GM19193 (cell line): ENCODE measurements at regions not wholly inside any gene's neighbourhood (a gene's known extent, or its start where the extent isn't known, plus 50 kb on each side); places are given as distances from the start of the nearest gene placed in this dataset.

Source experiments
- POLR2A ChIP-seq: IDR thresholded peaks from 4 replicates; pipeline ENCODE4 v1.6.1; 2011; ENCODE audit not compliant: insufficient read depth, insufficient read length; ENCODE audit errors: extremely low read depth

DNA sequence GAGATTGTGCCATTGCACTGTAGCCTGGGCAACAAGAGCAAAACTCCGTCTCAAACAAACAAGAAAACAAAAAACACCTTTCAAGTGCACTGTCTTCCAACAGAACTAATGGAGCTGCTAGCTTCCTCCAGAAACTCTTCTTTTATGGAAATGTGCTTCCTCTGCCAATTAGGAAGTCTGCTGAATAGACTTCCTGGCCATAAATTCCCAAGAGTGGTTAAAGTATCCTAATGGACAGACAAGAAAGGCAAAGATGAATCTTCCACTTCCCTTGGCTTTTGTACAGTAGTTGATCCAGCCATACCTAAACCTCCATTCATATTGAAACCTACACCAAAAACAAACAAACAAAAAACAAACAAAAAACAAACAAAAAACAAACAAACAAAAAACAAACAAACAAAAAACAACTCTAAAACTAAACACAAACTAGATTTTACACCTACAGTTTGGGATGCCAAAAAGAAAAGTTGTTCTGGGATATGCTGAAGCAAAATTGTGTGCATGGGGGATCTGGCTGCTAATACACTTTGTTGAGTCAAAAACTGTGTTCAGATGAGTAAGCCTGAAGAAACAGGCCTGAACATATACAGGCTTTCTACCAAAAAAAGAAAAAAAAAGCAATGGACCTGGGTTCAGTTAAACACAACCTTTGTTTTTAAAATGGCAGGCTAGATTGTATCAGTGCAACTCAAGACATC lies 59.8 kb upstream of the CARMIL1 start:
- no peak for TF ChIP-seq POLR2A

GRCh38 chr6:25219917-25220278 lies 59.3 kb upstream of the CARMIL1 start:
- TF ChIP-seq POLR2A, result no peak

DNA sequence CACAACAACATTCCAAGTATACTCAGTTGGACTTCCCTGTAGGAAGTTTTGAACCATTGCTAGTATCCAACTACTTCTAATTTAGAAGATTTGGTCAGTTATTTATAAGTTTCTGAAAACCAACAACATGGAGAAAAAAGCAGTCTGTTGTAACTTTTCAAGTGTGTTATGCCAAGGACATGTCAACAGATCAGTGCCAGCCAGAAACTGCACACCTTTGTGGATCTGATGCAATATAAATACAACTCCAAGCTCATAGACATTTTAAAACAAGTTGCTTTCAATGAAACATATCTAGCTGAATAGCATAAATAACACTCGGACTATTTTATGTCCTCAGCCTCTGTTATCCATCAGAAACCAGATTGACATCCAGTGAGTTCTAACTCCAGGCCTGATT lies 58.3 kb upstream of the CARMIL1 start:
- TF ChIP-seq POLR2A, result no peak

DNA sequence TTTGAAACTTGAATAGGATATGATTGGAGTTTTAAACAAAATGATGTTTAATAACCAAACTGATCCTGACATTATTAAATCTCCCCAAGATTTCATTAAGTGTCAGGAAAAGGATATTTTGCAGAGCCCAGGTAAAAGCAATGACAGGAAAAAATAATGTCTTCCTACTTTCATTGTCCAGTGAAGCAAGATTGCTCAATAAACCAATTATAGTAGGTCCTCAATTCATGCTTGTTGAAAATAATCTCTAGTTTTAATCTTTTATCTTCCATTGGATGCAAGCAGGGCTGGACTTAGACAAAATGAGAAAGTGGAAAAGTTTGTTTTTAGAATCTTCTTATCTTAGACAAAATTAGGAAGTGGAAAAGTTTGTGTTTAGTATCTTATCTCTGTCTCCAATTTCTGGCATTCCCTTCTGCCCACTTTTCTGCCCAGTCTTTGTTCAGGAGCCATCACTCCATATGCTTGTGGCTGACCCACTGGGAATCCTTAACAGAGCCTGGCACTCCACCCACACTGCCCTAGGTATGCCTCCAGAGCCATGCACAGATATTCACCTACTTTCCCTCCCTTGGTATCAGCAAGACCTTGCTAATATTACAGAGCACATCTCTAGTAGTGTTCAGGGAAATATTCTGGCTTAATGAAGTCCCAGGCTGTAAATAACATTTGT lies 57.0 kb upstream of the CARMIL1 start:
- no peak for TF ChIP-seq POLR2A

- no peak for TF ChIP-seq POLR2A
Measured at GRCh38 chr6:25223490-25223991, 55.6 kb upstream of the CARMIL1 start.

DNA sequence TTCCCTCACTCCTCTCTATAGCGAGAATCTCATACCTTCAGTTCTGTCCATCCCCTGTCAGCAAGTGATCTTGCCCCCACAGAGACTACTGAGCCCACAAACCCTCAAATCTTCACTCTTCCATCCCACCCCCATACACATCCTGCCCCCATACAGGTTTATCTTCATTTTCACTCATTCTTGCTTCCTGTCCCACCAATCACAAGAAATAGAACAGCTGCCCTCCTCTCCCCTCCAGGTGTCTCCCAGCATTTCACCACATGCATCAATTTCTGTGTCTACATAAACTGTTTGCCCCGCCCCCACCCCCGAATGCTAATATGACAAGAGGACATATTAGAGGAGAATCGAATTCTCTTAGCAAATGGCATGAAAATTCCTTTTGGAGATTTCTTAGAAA lies 54.9 kb upstream of the CARMIL1 start:
- no peak for TF ChIP-seq POLR2A

DNA sequence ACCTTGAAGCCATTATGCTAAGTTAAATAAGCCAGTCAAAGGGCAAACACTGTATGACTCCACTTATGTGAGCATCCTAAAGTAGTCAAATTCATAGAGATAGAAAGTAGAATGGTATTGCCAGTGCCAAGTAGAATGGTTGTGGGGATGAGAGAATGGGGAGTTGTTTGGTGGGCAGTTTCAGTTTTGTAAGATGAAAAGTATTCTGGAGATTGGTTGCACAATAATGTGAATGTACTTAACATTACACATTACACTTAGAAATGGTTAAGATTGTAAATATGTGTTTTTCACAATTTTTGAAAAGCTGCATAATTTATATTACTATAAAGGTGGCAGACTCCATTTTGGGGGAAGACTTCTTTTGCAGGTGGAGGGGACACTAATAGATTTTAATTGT lies 51.3 kb upstream of the CARMIL1 start:
- TF ChIP-seq POLR2A, result no peak
